Astrocyte of the cerebellum (primary cell): ENCODE measurements at regions not wholly inside any gene's neighbourhood (a gene's known extent, or its start where the extent isn't known, plus 50 kb on each side); places are given as distances from the start of the nearest gene placed in this dataset.
A peak's percentile ranks its signal among the peaks of the same experiment; 100 is the strongest.

Source experiments
- DNase-seq: peaks from one replicate; pipeline ENCODE4 v3.0.0-alpha.2; 2011; ENCODE audit warnings: low read depth
- H3K4me3 ChIP-seq: 2 replicates; pipeline ENCODE4 v1.5.1; 2011; ENCODE audit warnings: mild to moderate bottlenecking, low read depth, low read length, moderate library complexity
- in situ Hi-C: cut with HindIII; loops from 2 replicates; pipeline ENCODE4 v1.10.0; 2017; ENCODE audit warnings: low sequenced_read_pairs
- TF ChIP-seq, protein P1 (sequence below): IDR thresholded peaks from 2 replicates; pipeline ENCODE4 v1.5.1; 2012; ENCODE audit warnings: low read length, low read depth, moderate library complexity, mild to moderate bottlenecking; ENCODE audit errors: missing control alignments

DNA sequence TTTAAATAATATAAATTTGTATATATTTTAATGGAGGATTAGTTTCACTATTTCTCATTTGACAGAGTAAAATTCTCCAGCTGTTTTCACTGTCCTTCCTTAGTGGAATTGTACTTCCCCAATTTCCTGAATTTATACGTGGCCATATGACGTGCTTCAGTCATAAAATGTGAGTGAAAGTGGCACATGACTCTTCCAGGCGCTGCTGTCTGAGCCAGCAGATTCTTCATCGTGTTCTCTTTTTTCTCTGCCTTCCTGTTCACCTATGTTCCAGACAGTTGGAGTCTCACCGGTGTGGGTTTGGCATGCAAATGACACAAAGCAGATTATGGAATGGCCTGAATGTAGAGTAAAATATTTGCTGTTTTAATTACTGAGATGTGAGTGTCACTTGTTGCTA is 684.1 kb downstream of the SEMA5A start:
- in situ Hi-C loops: no loop called here
- no peak overlapping the region for H3K4me3 ChIP-seq
- no peak for DNase-seq
- TF ChIP-seq, protein P1, sequence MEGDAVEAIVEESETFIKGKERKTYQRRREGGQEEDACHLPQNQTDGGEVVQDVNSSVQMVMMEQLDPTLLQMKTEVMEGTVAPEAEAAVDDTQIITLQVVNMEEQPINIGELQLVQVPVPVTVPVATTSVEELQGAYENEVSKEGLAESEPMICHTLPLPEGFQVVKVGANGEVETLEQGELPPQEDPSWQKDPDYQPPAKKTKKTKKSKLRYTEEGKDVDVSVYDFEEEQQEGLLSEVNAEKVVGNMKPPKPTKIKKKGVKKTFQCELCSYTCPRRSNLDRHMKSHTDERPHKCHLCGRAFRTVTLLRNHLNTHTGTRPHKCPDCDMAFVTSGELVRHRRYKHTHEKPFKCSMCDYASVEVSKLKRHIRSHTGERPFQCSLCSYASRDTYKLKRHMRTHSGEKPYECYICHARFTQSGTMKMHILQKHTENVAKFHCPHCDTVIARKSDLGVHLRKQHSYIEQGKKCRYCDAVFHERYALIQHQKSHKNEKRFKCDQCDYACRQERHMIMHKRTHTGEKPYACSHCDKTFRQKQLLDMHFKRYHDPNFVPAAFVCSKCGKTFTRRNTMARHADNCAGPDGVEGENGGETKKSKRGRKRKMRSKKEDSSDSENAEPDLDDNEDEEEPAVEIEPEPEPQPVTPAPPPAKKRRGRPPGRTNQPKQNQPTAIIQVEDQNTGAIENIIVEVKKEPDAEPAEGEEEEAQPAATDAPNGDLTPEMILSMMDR: no peak

DNA sequence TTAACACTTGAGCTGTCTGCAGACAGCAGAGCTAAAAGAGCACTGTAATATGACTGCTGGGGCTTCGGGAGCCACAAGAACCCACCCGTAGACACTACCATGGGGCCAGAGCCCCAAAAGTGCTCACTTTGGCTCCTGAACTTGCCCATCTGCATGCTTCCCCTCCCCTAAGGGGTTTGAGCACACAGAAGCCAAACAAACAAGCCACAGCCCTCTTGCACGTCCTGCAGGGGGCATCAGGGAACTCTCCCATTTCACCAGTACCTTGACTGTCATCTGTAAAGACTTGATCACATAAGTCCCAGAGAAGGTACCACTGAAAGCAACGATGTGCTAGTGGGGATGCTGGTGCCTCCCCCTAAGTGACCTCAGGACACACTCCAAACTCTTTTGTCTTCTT is 681.8 kb downstream of the SEMA5A start:
- TF ChIP-seq, protein P1: peak; percentile 26
- DNase-seq: no peak
- no peak overlapping the region for H3K4me3 ChIP-seq
- in situ Hi-C loops: no loop called here

DNA sequence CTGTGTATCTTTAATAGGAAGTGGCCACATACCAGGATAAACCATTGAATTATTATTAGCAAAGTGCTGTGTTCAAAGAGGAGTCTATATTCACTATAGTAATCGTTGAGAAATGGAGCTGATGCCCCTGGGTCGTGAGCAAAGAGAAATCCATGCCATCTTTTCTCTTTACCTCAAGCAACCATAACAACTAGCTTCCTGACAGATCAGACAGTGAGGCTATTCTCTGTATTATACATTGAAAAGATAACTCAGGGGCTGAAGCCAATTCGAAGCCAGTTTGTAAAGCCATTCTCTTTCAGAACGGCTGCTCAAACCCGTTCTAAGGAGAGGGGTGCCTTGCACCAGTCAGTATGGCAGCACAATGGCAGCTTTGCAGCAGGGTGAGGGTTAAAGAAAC is 680.6 kb downstream of the SEMA5A start:
- in situ Hi-C loops: no loop called here
- no peak for DNase-seq
- TF ChIP-seq, protein P1: no peak
- H3K4me3 ChIP-seq: no peak overlapping the region

DNA sequence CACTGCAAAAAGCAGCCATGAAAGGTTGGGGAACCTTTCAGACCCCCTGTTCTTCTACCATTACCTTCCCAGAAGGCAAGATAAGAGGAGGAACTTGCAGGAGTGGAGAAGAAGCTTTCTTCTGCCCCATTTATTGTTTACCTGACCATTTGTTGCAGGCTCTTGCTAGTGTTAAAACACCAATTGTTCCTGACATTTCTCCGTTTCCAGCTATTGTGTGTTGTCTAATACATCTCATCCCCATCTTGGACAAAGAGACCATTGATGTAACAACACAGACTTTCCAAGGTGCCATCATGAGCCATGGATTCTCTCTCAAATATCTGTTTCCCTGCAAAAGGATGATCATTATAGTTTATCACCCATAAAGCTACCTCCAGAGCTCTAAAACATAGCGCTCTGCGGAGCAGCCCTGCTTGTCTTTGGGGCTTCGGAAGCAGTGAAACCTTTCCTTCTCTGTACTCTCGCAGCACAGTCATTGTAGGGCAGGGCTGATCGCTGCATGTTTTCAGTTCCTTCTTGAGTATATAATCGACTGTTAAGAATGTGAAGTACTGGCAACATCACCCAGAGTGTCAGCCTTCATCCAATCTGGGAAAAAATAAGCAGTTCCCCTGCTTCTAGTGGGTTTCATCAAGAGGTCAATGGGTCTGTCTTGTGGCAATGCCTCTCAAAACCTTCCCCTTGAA is 680.0 kb downstream of the SEMA5A start:
- H3K4me3 ChIP-seq: no peak overlapping the region
- in situ Hi-C loops: no loop called here
- TF ChIP-seq, protein P1: no peak
- DNase-seq: no peak

DNA sequence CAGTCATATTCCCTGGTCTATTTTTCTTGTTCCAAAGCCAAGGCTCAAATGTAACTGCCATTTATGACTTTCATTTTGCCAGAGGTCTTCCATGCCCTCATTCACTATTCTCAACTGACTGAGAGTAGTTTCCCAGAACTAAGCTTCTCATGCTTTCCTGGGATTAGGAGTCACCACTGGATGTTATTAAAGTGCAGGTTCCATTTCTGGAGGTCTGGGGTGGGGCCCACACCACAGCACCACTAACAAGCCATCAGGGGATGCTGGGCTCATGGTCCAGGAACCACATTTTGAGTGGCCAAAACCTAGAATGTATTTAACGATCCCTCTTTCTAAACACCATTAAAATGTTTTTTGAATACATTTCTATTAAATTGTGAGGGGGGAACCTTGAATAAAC is 677.6 kb downstream of the SEMA5A start:
- no peak overlapping the region for H3K4me3 ChIP-seq
- TF ChIP-seq, protein P1: no peak
- DNase-seq: no peak
- in situ Hi-C loops: no loop called here

DNA sequence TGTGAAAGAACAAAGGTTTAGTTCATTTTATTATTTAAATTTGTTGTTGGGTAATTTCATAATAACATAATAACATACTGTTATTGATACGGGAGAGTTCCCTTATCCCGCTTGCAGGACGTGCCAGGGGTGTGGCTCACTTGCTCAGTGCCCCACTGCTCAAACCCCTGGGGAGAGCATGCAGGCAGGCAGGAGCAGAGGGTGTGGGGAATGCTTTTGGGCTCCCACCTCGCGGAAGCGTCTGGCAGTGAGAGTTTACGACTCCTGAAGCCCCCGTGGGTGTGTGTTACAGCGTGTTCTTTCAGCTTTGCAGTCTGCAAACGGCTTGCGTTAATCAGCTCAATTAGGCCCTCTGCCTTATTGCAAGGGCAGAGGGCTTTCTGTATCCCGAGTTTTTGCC is 675.9 kb downstream of the SEMA5A start:
- no peak for DNase-seq
- TF ChIP-seq, protein P1: no peak
- no peak overlapping the region for H3K4me3 ChIP-seq
- in situ Hi-C loops: no loop called here
